ENCODE measurements at regions not wholly inside any gene's neighbourhood (a gene's known extent, or its start where the extent isn't known, plus 50 kb on each side); places are given as distances from the start of the nearest gene placed in this dataset.

- no peak for TF ChIP-seq MTF2 (CRISPR knock-in tag; IDR thresholded peaks at IDR 0.05; ENCODE audit: borderline replicate concordance)
- 0 out of 2 replicates have a peak, but pooled peaks have one; percentile 15 for TF ChIP-seq AHR (CRISPR knock-in tag; IDR thresholded peaks at IDR 0.05)
- 0 out of 2 replicates have a peak, but pooled peaks have one; percentile 73 for TF ChIP-seq ZSCAN21 (CRISPR knock-in tag; IDR thresholded peaks at IDR 0.05; ENCODE audit: borderline replicate concordance)
- TF ChIP-seq THAP7 (CRISPR knock-in tag; IDR thresholded peaks at IDR 0.05) = 0 out of 2 replicates have a peak, but pooled peaks have one; percentile 8
- TF ChIP-seq ZNF414 (CRISPR knock-in tag; IDR thresholded peaks at IDR 0.05) = peak; percentile 31
- TF ChIP-seq ZNF276 (CRISPR knock-in tag; IDR thresholded peaks at IDR 0.05; ENCODE audit: low read depth) = peak; percentile 58; the same call in 1 of the 2 replicates
- peak; percentile 74; the same call in 1 of the 2 replicates for TF ChIP-seq THAP9 (CRISPR knock-in tag; IDR thresholded peaks at IDR 0.05; ENCODE audit: borderline replicate concordance)
These were observed 152.4 kb upstream of the COL21A1 start (continued) for GRCh38 chr6:56399672-56400263.

All from HepG2 (cell line).